Heart right ventricle (tissue), 16 donors: ENCODE measurements at regions not wholly inside any gene's neighbourhood (a gene's known extent, or its start where the extent isn't known, plus 50 kb on each side); places are given as distances from the start of the nearest gene placed in this dataset.
A peak's percentile ranks its signal among the peaks of the same experiment; 100 is the strongest.

Experiments
- ATAC-seq, 8 donors: fragments of 200-7000 bp; cut with Tn5 transposase; one replicate each; pipeline ENCODE4 v1.9.1; 2020; ENCODE audit warnings: mild to moderate bottlenecking in 8 of 8, moderate library complexity in 8 of 8, moderate number of reproducible peaks in 1 of 8
- DNase-seq, 2 donors: peaks; one replicate each; pipeline ENCODE4 v3.0.0-alpha.2; 2020
- H3K27ac ChIP-seq, 10 donors: fragments of 200-600 bp; sonication (generic) in 2 of 10; one replicate each; pipeline versions ENCODE4 v1.5.0 to v1.8.0; 2020 to 2022; ENCODE audit warnings: mild to moderate bottlenecking in 3 of 10
- H3K27me3 ChIP-seq, 7 donors: fragments of 200-600 bp; one replicate each; pipeline ENCODE4 v1.8.0; 2021 to 2022; ENCODE audit warnings: mild to moderate bottlenecking in 2 of 7
- H3K36me3 ChIP-seq, 9 donors: fragments of 200-600 bp; sonication (generic) in 1 of 9; one replicate each; pipeline versions ENCODE4 v1.5.0 to v1.8.0; 2020 to 2022; ENCODE audit warnings: mild to moderate bottlenecking in 2 of 9
- H3K4me1 ChIP-seq, 9 donors: fragments of 200-600 bp; sonication (generic) in 1 of 9; one replicate each; pipeline versions ENCODE4 v1.5.0 to v1.8.0; 2020 to 2022; ENCODE audit warnings: mild to moderate bottlenecking in 4 of 9
- H3K4me3 ChIP-seq, 10 donors: fragments of 200-600 bp; sonication (generic) in 2 of 10; one replicate each; pipeline versions ENCODE4 v1.5.0 to v1.8.0; 2020 to 2022; ENCODE audit warnings: mild to moderate bottlenecking in 7 of 10, moderate library complexity in 2 of 10
- H3K9me3 ChIP-seq, 11 donors: fragments of 200-600 bp in 10 of 11; sonication (generic) in 2 of 11; one replicate each; pipeline versions ENCODE4 v1.5.0 to v1.8.0; 2013 to 2022; ENCODE audit warnings: mild to moderate bottlenecking in 2 of 11, control low read depth in 1 of 11, moderate library complexity in 1 of 11
- WGBS, 2 donors: extraction: QIAGEN DNeasy Blood & Tissue Kit; methylation state at CpG; one replicate each; pipeline ENCODE4 v1.1.7; 2013; ENCODE audit warnings: inconsistent platforms in 1 of 2; 5-methylcytosine and 5-hydroxymethylcytosine counted together
- intact Hi-C, 10 donors: fragments of 100-400 bp; cut with DNase I; formaldehyde crosslinking; loops; one replicate each; pipeline versions ENCODE4 v1.11.1 to v1.14.2; 2022
- TF ChIP-seq, protein P1 (sequence below), 9 donors: fragments of 200-600 bp; sonication (generic) in 2 of 9; IDR thresholded peaks; one replicate each; pipeline versions ENCODE4 v1.5.0 to v1.8.0; 2021 to 2022; ENCODE audit warnings: antibody characterized with exemption in 9 of 9, mild to moderate bottlenecking in 5 of 9, moderate library complexity in 1 of 9
- donor health status: Arrhythmogenic right ventricular cardiomyopathy.
- donor health status: ischemic (EF 13 %, LVEDD 7.1; RV severe dilation, severe dysfunction).
- donor health status: healthy with polysubstance abuse.
- donor health status: DM: no; HTN: yes; CAD: no.
- donor health status: DM: no; HTN: no; CAD: no.
- donor health status: ischemic (EF 25% LVEDD 6.9; RV normal size, moderate dysfunction).
- donor health status: ischemic (EF 25% LVEDD 5.7; RV mildly dilated, moderate dysfunction).
- donor health status: healthy.
- donor health status: DM: yes; HTN: yes; CAD: no.
- donor health status: Ischemic cardiomyopathy.
- donor health status: ischemic (EF 35%, LVEDD 5.7; RV mildly dilated, moderate dysfunction).
- donor health status: nonischemic (EF 11% LVEDD 7.7; RV severe dilation, severe dysfunction).
- donor health status: DM: yes; HTN: yes; CAD: no.
- donor health status: PGD.
- donor health status: ischemic (EF 29% LVEDD 5.4; RV normal size, mild dysfunction).
- donor health status: nonischemic (EF 23%, LVEDD 6.1; RV moderate dilation, normal function).

DNA sequence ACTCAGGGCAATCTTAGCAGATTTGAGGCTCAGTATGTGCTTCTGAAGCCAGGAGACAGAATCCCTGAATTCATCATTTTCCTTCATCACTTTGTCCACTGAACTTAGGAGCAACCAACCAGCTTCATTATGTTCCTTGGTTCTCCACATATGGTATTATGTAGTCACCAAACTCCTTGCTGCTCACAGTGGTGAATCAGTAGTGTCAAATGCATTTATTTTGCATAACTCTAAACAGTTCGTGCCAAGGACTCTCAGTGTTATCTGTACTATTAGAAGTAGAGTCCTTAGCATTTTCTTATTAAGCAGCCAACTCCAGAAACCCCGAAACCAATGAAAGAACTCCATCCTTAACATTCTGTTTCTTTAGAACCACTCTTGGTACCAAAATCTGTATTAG, 466.9 kb upstream of the RGS6 start:
- TF ChIP-seq, protein P1, sequence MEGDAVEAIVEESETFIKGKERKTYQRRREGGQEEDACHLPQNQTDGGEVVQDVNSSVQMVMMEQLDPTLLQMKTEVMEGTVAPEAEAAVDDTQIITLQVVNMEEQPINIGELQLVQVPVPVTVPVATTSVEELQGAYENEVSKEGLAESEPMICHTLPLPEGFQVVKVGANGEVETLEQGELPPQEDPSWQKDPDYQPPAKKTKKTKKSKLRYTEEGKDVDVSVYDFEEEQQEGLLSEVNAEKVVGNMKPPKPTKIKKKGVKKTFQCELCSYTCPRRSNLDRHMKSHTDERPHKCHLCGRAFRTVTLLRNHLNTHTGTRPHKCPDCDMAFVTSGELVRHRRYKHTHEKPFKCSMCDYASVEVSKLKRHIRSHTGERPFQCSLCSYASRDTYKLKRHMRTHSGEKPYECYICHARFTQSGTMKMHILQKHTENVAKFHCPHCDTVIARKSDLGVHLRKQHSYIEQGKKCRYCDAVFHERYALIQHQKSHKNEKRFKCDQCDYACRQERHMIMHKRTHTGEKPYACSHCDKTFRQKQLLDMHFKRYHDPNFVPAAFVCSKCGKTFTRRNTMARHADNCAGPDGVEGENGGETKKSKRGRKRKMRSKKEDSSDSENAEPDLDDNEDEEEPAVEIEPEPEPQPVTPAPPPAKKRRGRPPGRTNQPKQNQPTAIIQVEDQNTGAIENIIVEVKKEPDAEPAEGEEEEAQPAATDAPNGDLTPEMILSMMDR (IDR thresholded peaks at IDR 0.05): no peak
- Histone ChIP-seq H3K27ac (no peak overlapping the region), H3K4me3 (no peak overlapping the region), H3K27me3 (no peaks in the 10 kb centered on the region), H3K36me3 (no peaks in the 10 kb centered on the region), H3K9me3 (peaks cover 0 to 18% (median 0%) of the 10 kb centered on the region in 11 donors), H3K4me1 (peaks cover 0 to 17% (median 4%) of the 10 kb centered on the region in 9 donors)
- intact Hi-C loops: no loop called here
- DNase-seq (no peak), ATAC-seq (no peak)
- WGBS, 2 donors: 79 to 92% methylated on average over 2 of the region's 2 CpGs

DNA sequence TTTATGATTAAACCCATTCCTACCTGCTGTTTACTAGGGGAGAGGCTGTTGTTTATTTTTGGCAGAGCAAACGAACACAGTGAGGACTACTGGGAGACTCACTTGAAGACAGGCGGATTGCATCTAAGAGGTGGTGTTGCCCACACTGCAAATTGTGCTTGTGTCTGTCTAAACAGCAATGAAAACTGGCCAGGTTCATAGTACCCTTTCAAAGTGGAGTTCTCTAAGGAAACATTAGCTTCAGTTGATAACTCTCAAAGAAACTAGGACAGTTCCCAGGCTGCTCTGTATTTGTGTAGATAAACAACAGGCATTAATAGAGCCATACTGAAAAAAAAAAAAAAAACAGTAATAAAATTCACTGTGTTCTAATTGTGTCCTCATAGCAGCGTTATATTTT, 466.0 kb upstream of the RGS6 start:
- TF ChIP-seq, protein P1 (IDR thresholded peaks at IDR 0.05): no peak
- no peaks in the 10 kb centered on the region for H3K36me3 ChIP-seq
- peaks cover 0 to 17% (median 4%) of the 10 kb centered on the region in 9 donors for H3K4me1 ChIP-seq
- H3K4me3 ChIP-seq: no peak overlapping the region
- peaks cover 0 to 18% (median 0%) of the 10 kb centered on the region in 11 donors for H3K9me3 ChIP-seq
- H3K27me3 ChIP-seq: no peaks in the 10 kb centered on the region
- ATAC-seq (peak in 1 of 8 donors; percentile 22), DNase-seq (no peak)
- WGBS, 2 donors: 47 to 54% methylated on average over 3 of the region's 3 CpGs
- intact Hi-C loops: no loop called here
- H3K27ac ChIP-seq: no peak overlapping the region

DNA sequence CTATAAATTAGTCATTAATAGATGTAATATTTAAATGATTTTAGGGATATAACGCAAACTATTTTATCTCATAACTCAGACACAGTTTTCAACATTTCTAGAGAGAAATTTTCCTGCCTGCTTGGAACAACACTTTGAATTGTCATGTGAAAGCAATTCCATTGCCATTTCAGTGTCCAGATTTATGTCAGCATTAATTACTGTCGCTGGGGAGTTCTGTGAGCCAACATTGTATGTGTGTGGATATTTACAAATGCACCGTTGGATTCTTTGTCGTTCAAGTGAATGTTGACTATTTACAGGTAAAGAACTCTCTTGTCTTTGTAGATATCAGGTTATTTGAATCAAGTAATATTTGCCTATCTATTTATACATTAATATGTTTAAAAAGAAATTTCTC, 465.3 kb upstream of the RGS6 start:
- H3K4me3 ChIP-seq: no peak overlapping the region
- H3K27ac ChIP-seq: no peak overlapping the region
- H3K36me3 ChIP-seq: no peaks in the 10 kb centered on the region
- peaks cover 0 to 18% (median 0%) of the 10 kb centered on the region in 11 donors for H3K9me3 ChIP-seq
- peaks cover 0 to 17% (median 4%) of the 10 kb centered on the region in 9 donors for H3K4me1 ChIP-seq
- no peak for DNase-seq
- no peaks in the 10 kb centered on the region for H3K27me3 ChIP-seq
- intact Hi-C loops: no loop called here
- 58% methylated on average over 4 of the region's 4 CpGs for WGBS, 2 donors
- TF ChIP-seq, protein P1 (IDR thresholded peaks at IDR 0.05): no peak
- ATAC-seq: no peak

DNA sequence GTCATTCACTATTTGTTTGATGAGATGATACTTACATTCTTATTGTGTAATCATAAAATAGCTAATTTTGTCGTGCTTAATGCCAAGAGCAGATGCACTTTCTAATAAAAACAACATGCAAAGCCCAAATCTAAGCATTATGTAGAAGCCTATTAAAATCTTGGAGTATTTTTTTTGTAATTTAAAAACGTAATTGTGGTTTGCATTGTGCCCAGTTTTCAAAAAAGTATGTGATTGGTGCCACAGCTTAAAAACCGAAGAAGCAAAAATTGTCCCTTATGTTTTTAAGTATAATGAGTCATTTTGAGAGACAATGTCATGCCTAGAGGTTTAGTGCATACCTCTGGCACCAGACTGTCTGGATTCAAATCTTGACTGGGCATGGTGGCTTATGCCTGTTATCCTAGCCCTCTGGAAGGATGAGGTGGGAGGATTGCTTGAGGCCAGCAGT, 464.8 kb upstream of the RGS6 start:
- H3K27me3 ChIP-seq: no peaks in the 10 kb centered on the region
- no peaks in the 10 kb centered on the region for H3K36me3 ChIP-seq
- no peak for DNase-seq
- no peak for ATAC-seq
- peaks cover 0 to 17% (median 4%) of the 10 kb centered on the region in 9 donors for H3K4me1 ChIP-seq
- WGBS, 2 donors: 80 to 81% methylated on average over 3 of the region's 3 CpGs
- TF ChIP-seq, protein P1 (IDR thresholded peaks at IDR 0.05): no peak
- H3K9me3 ChIP-seq: peaks cover 0 to 18% (median 0%) of the 10 kb centered on the region in 11 donors
- H3K4me3 ChIP-seq: no peak overlapping the region
- H3K27ac ChIP-seq: no peak overlapping the region
- intact Hi-C loops: no loop called here
